GM19025 (cell line): ENCODE measurements at regions not wholly inside any gene's neighbourhood (a gene's known extent, or its start where the extent isn't known, plus 50 kb on each side); places are given as distances from the start of the nearest gene placed in this dataset.

Experiments used
- ATAC-seq: cut with Tn5 transposase; IDR thresholded peaks from one replicate; pipeline ENCODE4 v1.9.1; 2021; ENCODE audit warnings: mild to moderate bottlenecking, low read depth, moderate library complexity; ENCODE audit not compliant: unreplicated experiment

DNA sequence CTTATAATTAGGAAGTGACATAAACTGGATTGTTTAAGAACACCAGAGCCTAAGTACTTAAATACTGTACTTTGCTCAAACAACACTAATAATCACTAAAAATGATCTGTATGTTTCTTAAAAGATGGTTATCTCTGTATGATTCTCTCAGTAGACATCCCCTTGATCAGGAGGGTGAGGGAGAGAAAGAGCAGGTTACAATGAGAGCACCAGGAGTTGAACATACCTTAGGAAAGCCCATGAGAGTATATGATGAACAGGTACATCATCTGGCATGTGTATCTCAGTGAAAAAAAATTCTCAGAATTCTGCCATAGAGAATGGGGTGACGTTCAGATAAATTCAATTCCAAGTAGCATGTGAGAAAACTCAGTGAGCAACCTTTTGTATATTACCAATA is 59.9 kb upstream of the IL2 start:
- no peak for ATAC-seq

DNA sequence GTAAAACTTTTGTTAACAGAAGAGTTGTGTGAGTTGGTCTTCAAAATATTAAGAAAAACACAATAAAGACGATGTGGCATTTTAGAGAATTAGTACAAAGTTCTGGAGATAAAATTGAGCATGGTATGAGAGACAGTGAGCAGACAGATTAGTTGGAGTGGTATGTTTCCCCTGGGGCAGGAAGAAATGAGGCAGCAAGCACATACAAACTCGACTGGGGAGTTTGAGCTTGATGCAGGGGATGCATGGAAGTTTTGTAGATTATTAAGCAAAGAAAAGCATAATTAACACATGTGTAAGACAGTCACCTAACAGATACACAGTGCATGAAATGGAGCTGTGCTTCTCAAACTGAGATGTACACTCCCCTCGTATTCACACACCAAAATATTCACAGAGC is 58.1 kb upstream of the IL2 start:
- ATAC-seq, result no peak

DNA sequence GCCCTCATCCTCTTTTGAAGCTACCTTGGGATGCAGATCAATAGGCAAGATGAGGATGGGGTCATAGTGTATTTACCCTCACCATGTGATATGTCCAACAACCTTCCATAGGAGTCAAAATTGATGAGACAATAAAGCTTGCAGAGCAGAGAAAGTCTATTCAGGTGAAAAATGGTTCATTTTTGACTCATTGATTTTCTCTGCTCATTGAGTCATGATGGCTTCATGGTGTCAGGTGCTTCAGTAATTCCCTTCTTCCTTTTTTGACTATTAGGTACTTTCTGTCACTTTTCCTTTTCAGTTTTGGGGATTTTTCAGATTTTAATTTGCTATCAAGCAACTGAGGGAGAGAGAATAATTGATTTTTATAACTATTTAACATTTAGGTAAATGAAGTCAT is 55.9 kb upstream of the IL2 start:
- ATAC-seq, result no peak

DNA sequence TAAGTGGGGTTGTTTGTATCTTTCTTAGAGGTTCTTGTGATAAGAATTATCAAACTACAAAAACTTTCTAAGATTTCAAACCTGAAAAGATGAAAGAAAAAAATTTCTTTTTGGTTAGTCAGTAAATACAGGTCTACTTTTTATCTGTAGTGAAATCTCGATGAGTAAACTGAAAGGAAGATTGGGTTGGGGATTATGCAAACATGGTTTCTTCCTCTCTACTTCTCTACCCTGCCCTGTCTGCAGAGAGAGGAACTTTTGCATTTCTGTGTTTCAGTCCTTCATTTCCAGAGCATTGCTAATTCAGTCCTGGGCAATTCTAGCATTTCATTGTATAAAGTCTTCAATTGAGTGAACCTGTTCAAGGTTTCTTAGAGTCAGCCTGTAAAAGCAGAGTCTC is 51.6 kb upstream of the IL2 start:
- no peak for ATAC-seq
